ENCODE measurements at regions not wholly inside any gene's neighbourhood (a gene's known extent, or its start where the extent isn't known, plus 50 kb on each side); places are given as distances from the start of the nearest gene placed in this dataset.
"Not testable (repeated sequence)": the region's sequence is repeated elsewhere in the genome, so short reads cannot be mapped to it uniquely, and the experiment has no call there.

DNA sequence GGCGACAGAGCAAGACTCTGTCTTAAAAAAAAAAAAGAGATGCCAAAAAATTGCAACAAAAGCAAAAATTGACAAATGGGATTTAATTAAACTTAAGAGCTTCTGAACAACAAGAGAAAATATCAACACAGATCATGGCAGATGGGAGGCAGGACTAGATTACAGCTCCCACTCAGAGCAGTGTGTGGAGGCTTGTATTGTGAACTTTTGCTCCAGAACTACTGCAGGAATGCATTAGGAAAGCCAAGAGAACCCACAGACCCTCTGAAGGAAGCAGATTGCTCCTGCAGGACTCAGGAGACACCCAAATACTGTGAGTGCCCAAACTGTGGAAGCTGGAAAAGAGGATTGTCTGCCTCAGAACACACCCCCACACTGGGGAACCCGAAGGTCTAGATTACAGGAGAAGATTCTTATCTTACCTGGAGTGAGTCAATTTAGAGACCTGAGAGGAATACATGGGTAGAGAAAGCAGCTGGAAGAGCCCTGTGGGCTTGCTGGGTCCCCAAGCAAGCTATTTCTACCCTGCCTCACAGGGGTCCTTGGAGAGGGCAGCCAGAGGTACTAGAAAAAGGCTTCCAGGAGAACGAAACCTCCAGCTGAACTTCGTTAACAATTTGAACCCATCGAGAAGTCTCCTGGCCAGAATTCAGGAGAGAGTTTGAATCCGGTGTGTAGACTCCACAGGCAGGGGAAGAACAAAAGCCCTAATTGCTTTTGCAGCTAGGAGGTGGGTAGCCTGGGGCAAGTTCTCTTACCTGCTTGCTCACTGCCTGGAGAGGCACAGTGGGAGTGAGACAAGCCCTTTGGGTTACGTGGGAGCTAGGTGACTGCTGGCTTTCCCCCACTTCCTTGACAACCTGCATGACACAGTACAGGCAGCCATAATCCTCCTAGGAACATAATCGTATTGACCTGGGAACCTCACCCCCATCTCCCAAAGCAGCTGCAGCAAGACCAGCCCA, 593.4 kb upstream of the RGMB start:
- Histone ChIP-seq H3K79me2 (no peaks in the 10 kb centered on the region), H3K9me2 (replicated peaks; ENCODE audit: insufficient read depth) (no peaks in the 10 kb centered on the region), H3K27me3 (no peaks in the 10 kb centered on the region), H3K36me3 (replicated peaks; ENCODE audit: insufficient read depth, low read depth) (no peaks in the 10 kb centered on the region), H2AFZ (no peak overlapping the region), H4K20me1 (ENCODE audit: insufficient read depth, poor library complexity, severe bottlenecking) (no peaks in the 10 kb centered on the region), H3K9me3 (ENCODE audit: low read depth) (no peaks in the 10 kb centered on the region), H3K27ac (no peak overlapping the region), H3K4me3 (no peak overlapping the region), H3K4me2 (no peak overlapping the region), H3K4me1 (ENCODE audit: insufficient read depth) (no peaks in the 10 kb centered on the region)
- 63% methylated on average over 8 of the region's 8 CpGs for WGBS (ENCODE audit: low lambda C conversion rate, missing lambda C conversion rate)
- DNase-seq (ENCODE audit: low spot score): no peak
- TF ChIP-seq, protein P1, sequence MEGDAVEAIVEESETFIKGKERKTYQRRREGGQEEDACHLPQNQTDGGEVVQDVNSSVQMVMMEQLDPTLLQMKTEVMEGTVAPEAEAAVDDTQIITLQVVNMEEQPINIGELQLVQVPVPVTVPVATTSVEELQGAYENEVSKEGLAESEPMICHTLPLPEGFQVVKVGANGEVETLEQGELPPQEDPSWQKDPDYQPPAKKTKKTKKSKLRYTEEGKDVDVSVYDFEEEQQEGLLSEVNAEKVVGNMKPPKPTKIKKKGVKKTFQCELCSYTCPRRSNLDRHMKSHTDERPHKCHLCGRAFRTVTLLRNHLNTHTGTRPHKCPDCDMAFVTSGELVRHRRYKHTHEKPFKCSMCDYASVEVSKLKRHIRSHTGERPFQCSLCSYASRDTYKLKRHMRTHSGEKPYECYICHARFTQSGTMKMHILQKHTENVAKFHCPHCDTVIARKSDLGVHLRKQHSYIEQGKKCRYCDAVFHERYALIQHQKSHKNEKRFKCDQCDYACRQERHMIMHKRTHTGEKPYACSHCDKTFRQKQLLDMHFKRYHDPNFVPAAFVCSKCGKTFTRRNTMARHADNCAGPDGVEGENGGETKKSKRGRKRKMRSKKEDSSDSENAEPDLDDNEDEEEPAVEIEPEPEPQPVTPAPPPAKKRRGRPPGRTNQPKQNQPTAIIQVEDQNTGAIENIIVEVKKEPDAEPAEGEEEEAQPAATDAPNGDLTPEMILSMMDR (IDR thresholded peaks at IDR 0.05; ENCODE audit: poor library complexity): no peak
- TF ChIP-seq EZH2phosphoT487 (IDR thresholded peaks at IDR 0.05; ENCODE audit: low read depth, severe bottlenecking, unreplicated experiment) (no peak), EZH2 (IDR thresholded peaks at IDR 0.05; ENCODE audit: borderline replicate concordance) (no peak)

DNA sequence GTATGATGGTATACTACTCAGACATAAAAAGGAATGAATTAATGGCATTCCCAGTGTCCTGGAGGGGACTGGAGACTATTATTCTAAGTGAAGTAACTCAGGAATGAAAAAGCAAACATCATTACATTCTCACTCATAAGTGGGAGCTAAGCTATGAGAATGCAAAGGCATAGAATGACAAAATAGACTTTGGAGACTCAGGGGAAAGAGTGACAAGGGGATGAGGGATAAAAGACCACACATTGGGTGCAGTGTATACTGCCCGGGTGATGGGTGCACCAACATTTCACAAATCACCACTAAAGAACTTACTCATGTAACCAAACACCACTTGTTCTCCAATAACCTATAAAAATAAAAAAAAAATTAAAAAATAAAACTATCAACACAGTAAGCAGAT, 587.3 kb upstream of the RGMB start:
- WGBS (ENCODE audit: low lambda C conversion rate, missing lambda C conversion rate): 94% methylated on average over 1 of the region's 1 CpG

DNA sequence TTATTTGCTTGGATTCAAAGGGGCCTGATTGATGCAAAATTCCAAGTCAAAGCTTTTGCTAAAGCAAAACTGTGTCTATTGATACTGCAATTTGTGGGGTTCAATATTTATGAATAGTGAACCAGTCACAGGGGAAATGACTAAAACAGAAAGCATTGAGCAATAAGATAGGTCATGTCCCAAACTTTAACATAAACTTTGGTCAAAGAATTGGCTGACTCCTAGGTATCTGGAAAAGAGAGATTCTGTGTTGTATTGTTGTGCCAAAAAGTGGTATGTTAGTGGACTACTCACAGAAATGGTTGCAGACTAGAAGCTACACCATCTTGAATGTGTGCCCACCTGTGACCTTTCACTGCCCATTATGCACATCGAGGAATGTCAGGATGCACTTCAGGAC, 585.5 kb upstream of the RGMB start:
- Histone ChIP-seq H3K27ac (no peak overlapping the region), H3K9me3 (ENCODE audit: low read depth) (no peaks in the 10 kb centered on the region), H4K20me1 (ENCODE audit: insufficient read depth, poor library complexity, severe bottlenecking) (no peaks in the 10 kb centered on the region), H3K36me3 (replicated peaks; ENCODE audit: insufficient read depth, low read depth) (no peaks in the 10 kb centered on the region), H3K9me2 (replicated peaks; ENCODE audit: insufficient read depth) (no peaks in the 10 kb centered on the region), H3K27me3 (no peaks in the 10 kb centered on the region), H3K79me2 (no peaks in the 10 kb centered on the region), H3K4me3 (no peak overlapping the region), H3K4me2 (no peak overlapping the region), H2AFZ (no peak overlapping the region), H3K4me1 (ENCODE audit: insufficient read depth) (no peaks in the 10 kb centered on the region)
- no peak for DNase-seq (ENCODE audit: low spot score)
- TF ChIP-seq EZH2 (IDR thresholded peaks at IDR 0.05; ENCODE audit: borderline replicate concordance): no peak
- 100% methylated on average over 1 of the region's 1 CpG for WGBS (ENCODE audit: low lambda C conversion rate, missing lambda C conversion rate)

More for the DNA sequence above, 587.3 kb upstream of the RGMB start:
- Histone ChIP-seq H3K27ac (no peak overlapping the region), H4K20me1 (ENCODE audit: insufficient read depth, poor library complexity, severe bottlenecking) (no peaks in the 10 kb centered on the region), H3K79me2 (no peaks in the 10 kb centered on the region), H3K9me2 (replicated peaks; ENCODE audit: insufficient read depth) (no peaks in the 10 kb centered on the region), H3K27me3 (no peaks in the 10 kb centered on the region), H2AFZ (no peak overlapping the region), H3K4me1 (ENCODE audit: insufficient read depth) (no peaks in the 10 kb centered on the region), H3K4me3 (no peak overlapping the region), H3K9me3 (ENCODE audit: low read depth) (no peaks in the 10 kb centered on the region), H3K36me3 (replicated peaks; ENCODE audit: insufficient read depth, low read depth) (no peaks in the 10 kb centered on the region), H3K4me2 (no peak overlapping the region)
- no peak for TF ChIP-seq EZH2phosphoT487 (IDR thresholded peaks at IDR 0.05; ENCODE audit: low read depth, severe bottlenecking, unreplicated experiment)
- no peak for TF ChIP-seq EZH2 (IDR thresholded peaks at IDR 0.05; ENCODE audit: borderline replicate concordance)
- TF ChIP-seq, protein P1 (IDR thresholded peaks at IDR 0.05; ENCODE audit: poor library complexity): no peak
- DNase-seq (ENCODE audit: low spot score): no peak

DNA sequence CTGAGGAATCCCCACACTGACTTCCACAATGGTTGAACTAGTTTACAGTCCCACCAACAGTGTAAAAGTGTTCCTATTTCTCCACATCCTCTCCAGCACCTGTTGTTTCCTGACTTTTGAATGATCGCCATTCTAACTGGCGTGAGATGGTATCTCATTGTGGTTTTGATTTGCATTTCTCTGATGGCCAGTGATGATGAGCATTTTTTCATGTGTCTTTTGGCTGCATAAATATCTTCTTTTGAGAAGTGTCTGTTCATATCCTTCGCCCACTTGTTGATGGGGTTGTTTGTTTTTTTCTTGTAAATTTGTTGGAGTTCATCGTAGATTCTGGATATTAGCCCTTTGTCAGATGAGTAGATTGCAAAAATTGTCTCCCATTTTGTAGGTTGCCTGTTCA, 583.1 kb upstream of the RGMB start:
- WGBS (ENCODE audit: low lambda C conversion rate, missing lambda C conversion rate): 78% methylated on average over 2 of the region's 4 CpGs
- not testable (repeated sequence) for H3K9me2 ChIP-seq (replicated peaks; ENCODE audit: insufficient read depth); H3K36me3 ChIP-seq (replicated peaks; ENCODE audit: insufficient read depth, low read depth)

More for the DNA sequence above, 583.1 kb upstream of the RGMB start:
- DNase-seq (ENCODE audit: low spot score); H3K4me3 ChIP-seq; H3K9me3 ChIP-seq (ENCODE audit: low read depth); H3K4me1 ChIP-seq (ENCODE audit: insufficient read depth); H3K4me2 ChIP-seq; H4K20me1 ChIP-seq (ENCODE audit: insufficient read depth, poor library complexity, severe bottlenecking); H3K27me3 ChIP-seq; H2AFZ ChIP-seq; H3K27ac ChIP-seq; H3K79me2 ChIP-seq: not testable (repeated sequence)
